Prostate gland (tissue), 2 donors: ENCODE measurements at regions not wholly inside any gene's neighbourhood (a gene's known extent, or its start where the extent isn't known, plus 50 kb on each side); places are given as distances from the start of the nearest gene placed in this dataset.

Experiments
- DNase-seq: peaks from one replicate; pipeline ENCODE4 v3.0.0-alpha.2; 2019; ENCODE audit warnings: low spot score
- H3K27ac ChIP-seq, 2 donors: fragments of 200-600 bp; sonication (generic); 2 replicates each; pipeline ENCODE4 v1.5.1; 2017 to 2019
- H3K27me3 ChIP-seq: fragments of 200-600 bp; sonication (generic); replicated peaks from 2 replicates; pipeline ENCODE4 v1.5.1; 2019; ENCODE audit not compliant: insufficient read depth
- H3K36me3 ChIP-seq, 2 donors: fragments of 200-600 bp; sonication (generic); 1 replicate in 1 of 2; 2 replicates in 1 of 2; pipeline versions ENCODE4 v1.5.1 to v1.8.1; 2017 to 2019
- H3K4me1 ChIP-seq: fragments of 200-600 bp; sonication (generic); replicated peaks from 2 replicates; pipeline ENCODE4 v1.5.1; 2019
- H3K4me3 ChIP-seq, 2 donors: fragments of 200-600 bp; sonication (generic); 2 replicates each; pipeline ENCODE4 v1.5.1; 2017 to 2019
- H3K9me3 ChIP-seq: fragments of 200-600 bp; sonication (generic); 2 replicates; pipeline ENCODE4 v1.5.1; 2017
- POLR2A ChIP-seq: fragments of 450-650 bp; IDR thresholded peaks from one replicate; pipeline ENCODE4 v1.6.1; 2016; ENCODE audit warnings: antibody characterized with exemption, mild to moderate bottlenecking
- POLR2AphosphoS5 ChIP-seq: sonication (generic); formaldehyde crosslinking; IDR thresholded peaks from one replicate; pipeline ENCODE4 v1.6.1; 2017; ENCODE audit warnings: antibody characterized with exemption
- WGBS: methylation state at CpG from one replicate; pipeline ENCODE4 v1.1.5; 2018; 5-methylcytosine and 5-hydroxymethylcytosine counted together
- intact Hi-C: fragments of 100-400 bp; cut with DNase I; formaldehyde crosslinking; loops from one replicate; pipeline ENCODE4 v1.14.2; 2022
- TF ChIP-seq, protein P1 (sequence below), 4 experiments: fragments of 200-600 bp in 2 of 4; fragments of 450-650 bp in 2 of 4; sonication (generic) in 2 of 4; IDR thresholded peaks; 1 replicate in 3 of 4; 2 replicates in 1 of 4; pipeline ENCODE4 v1.5.1; 2016 to 2019; ENCODE audit warnings: antibody characterized with exemption in 4 of 4, mild to moderate bottlenecking in 2 of 4, moderate library complexity in 2 of 4

DNA sequence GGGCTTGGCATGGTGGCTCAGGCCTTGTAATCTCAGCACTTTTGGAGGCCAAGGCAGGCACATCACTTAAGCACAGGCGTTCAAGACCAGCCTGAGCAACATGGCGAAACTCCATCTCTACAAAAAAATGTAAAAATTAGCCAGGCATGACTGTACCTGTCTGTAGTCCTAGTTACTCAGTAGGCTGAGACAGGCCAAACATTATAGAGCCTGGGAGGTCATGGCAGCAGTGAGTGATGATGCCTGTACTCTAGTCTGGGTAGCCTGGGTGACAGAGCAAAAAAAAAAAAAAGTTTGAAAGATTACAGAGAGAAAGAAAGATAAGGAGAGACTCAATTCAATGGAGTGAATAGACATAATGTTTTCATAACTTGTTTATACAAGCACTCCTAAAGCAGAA is 556.5 kb upstream of the BRINP3 start:
- TF ChIP-seq, protein P1, sequence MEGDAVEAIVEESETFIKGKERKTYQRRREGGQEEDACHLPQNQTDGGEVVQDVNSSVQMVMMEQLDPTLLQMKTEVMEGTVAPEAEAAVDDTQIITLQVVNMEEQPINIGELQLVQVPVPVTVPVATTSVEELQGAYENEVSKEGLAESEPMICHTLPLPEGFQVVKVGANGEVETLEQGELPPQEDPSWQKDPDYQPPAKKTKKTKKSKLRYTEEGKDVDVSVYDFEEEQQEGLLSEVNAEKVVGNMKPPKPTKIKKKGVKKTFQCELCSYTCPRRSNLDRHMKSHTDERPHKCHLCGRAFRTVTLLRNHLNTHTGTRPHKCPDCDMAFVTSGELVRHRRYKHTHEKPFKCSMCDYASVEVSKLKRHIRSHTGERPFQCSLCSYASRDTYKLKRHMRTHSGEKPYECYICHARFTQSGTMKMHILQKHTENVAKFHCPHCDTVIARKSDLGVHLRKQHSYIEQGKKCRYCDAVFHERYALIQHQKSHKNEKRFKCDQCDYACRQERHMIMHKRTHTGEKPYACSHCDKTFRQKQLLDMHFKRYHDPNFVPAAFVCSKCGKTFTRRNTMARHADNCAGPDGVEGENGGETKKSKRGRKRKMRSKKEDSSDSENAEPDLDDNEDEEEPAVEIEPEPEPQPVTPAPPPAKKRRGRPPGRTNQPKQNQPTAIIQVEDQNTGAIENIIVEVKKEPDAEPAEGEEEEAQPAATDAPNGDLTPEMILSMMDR (IDR thresholded peaks at IDR 0.05): no peak
- no peaks in the 10 kb centered on the region for H3K9me3 ChIP-seq
- H3K27me3 ChIP-seq: no peaks in the 10 kb centered on the region
- no peak overlapping the region for H3K27ac ChIP-seq
- H3K4me3 ChIP-seq: no peak overlapping the region
- 65% methylated on average over 2 of the region's 2 CpGs for WGBS
- H3K4me1 ChIP-seq: no peaks in the 10 kb centered on the region
- DNase-seq: no peak
- intact Hi-C loops: no loop called here
- H3K36me3 ChIP-seq: no peaks in the 10 kb centered on the region

DNA sequence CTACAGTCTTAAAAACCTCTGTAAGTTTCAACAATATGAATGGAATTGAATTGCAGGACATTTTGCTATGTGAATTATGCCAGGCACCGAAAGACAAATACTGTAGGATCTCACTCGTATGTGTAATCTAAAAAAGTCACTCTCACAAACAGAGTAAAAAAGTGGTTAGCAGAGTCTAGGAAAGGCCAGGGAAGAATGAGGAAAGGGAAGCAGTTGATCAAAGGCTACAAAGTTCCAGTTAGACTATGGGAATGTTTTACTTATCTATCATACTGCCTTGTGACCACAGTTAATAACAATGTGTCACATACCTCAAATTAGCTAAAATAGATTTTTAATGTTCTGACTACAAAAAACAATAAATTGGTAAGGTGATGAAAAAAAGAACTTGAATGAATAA is 565.4 kb upstream of the BRINP3 start:
- DNase-seq: no peak
- intact Hi-C loops: no loop called here
- WGBS: 79% methylated on average over 2 of the region's 2 CpGs
- H3K36me3 ChIP-seq: no peaks in the 10 kb centered on the region
- H3K27ac ChIP-seq: no peak overlapping the region
- TF ChIP-seq, protein P1 (IDR thresholded peaks at IDR 0.05): no peak
- TF ChIP-seq POLR2A (no peak), POLR2AphosphoS5 (no peak)
- no peaks in the 10 kb centered on the region for H3K4me1 ChIP-seq
- H3K4me3 ChIP-seq: no peak overlapping the region
- no peaks in the 10 kb centered on the region for H3K9me3 ChIP-seq
- H3K27me3 ChIP-seq: no peaks in the 10 kb centered on the region

DNA sequence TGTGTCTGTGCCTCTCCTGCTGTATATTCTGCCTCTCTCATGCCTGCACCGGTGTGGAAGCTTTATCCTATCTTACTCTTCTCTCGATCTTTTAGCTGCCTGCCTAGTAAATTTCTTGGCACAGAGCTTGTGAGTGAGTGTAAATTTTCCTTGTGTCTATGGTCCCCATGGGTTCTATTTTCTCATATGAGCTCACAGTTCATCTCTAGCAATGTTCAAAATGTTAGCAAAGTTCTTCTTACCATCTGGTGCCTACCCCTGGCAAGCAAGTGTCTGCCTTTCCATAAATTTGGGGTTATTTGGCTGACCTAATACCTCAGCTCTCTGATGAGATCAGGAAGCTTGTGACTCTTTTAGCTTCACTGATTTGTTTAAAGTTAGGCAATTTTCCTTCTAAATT is 572.1 kb upstream of the BRINP3 start:
- no peak for TF ChIP-seq POLR2AphosphoS5
- TF ChIP-seq POLR2A: no peak
- TF ChIP-seq, protein P1 (IDR thresholded peaks at IDR 0.05): no peak
- Histone ChIP-seq H3K9me3 (no peaks in the 10 kb centered on the region), H3K4me3 (no peak overlapping the region), H3K27me3 (no peaks in the 10 kb centered on the region), H3K36me3 (no peaks in the 10 kb centered on the region), H3K4me1 (no peaks in the 10 kb centered on the region), H3K27ac (no peak overlapping the region)
- intact Hi-C loops: no loop called here
- WGBS: 58% methylated on average over 2 of the region's 2 CpGs
- DNase-seq: no peak

DNA sequence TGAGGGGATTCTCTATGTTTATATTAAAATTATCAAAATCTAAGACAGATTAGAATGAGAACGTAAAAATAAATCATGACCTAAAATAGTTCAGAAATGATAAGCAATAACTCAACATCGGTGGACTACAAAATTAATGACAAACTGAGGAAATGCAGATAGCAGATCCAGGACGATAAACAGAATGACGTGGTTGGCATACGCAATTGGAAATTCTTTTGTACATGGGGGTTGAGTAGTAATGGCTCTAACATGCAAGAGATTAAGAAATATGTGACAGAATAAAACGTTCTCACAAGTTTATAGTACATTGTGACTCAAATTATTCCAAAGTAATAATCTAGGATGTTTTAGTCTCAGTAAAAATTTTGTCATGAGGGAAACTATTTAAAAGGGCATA is 575.2 kb upstream of the BRINP3 start:
- DNase-seq: no peak
- intact Hi-C loops: no loop called here
- 83% methylated on average over 6 of the region's 6 CpGs for WGBS
- TF ChIP-seq POLR2AphosphoS5: no peak
- TF ChIP-seq, protein P1 (IDR thresholded peaks at IDR 0.05): no peak
- no peak for TF ChIP-seq POLR2A
- no peaks in the 10 kb centered on the region for H3K4me1 ChIP-seq
- H3K9me3 ChIP-seq: no peaks in the 10 kb centered on the region
- no peak overlapping the region for H3K4me3 ChIP-seq
- no peaks in the 10 kb centered on the region for H3K36me3 ChIP-seq
- H3K27ac ChIP-seq: no peak overlapping the region
- no peaks in the 10 kb centered on the region for H3K27me3 ChIP-seq

DNA sequence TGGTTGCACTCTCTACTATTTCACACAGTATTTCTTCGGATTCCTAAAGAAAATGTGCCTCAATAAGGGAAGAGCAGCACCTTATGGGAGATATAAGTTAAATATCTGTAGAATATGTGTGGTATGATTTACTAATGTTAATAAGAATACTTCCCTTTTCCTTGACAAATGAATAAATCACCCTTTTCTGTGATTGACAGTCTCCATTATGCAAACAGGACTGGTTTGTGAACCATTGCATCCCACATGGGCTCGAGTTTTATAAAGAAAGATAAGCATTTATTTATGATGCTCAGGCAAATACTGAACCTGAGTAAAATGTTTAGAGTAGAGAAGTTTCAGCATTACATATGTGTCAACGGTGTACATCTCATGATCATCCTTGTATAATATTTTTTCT is 587.7 kb upstream of the BRINP3 start:
- no peaks in the 10 kb centered on the region for H3K4me1 ChIP-seq
- DNase-seq: no peak
- intact Hi-C loops: no loop called here
- WGBS: 55% methylated on average over 3 of the region's 3 CpGs
- no peaks in the 10 kb centered on the region for H3K27me3 ChIP-seq
- no peak overlapping the region for H3K4me3 ChIP-seq
- TF ChIP-seq POLR2A (no peak), POLR2AphosphoS5 (no peak)
- TF ChIP-seq, protein P1 (IDR thresholded peaks at IDR 0.05): no peak
- H3K27ac ChIP-seq: no peak overlapping the region
- H3K36me3 ChIP-seq: no peaks in the 10 kb centered on the region
- H3K9me3 ChIP-seq: no peaks in the 10 kb centered on the region
